ENCODE measurements at regions not wholly inside any gene's neighbourhood (a gene's known extent, or its start where the extent isn't known, plus 50 kb on each side); places are given as distances from the start of the nearest gene placed in this dataset.

DNA sequence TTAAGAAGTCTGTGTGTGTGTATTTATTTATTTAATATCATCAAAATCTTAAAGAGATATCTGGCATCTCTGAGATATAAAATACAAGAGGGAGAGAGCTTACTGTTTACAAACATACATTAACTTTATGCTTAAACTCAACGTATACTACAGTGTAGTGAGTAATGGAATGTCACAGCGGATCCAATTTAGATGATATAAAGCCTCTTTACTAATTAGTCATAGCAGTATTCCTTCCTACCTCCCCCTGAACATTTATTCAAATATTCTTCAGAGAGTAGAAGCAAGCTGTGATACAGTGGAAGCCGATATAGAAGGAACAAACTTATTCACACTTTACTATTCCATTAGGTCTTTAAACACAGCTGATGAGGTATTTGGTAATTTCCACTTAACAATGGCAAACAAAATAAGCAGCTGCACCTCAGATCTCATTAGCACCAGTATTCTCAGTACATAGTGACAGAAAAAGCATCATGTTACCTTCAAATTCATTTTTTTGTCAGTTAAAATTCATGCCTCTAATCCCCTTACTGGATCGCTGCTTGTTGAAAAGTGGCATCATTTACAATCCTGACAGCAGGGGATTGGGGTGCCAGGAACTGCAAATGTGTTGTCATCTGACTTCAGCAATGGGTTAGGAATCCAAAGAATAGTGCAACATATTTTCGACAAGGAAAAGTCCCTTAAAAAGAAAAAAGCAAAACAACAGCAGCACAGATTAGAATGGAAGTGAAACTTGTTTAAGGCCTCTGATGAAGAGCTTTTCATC, 658.7 kb upstream of the EPHA5 start:
- intact Hi-C loops (cut with DNase I), result no loop called here
- Histone ChIP-seq H3K4me1 (no peaks in the 10 kb centered on the region), H3K27ac (no peak overlapping the region), H3K4me3 (no peak overlapping the region), H3K27me3 (no peaks in the 10 kb centered on the region), H3K36me3 (replicated peaks in 1 of 2; ENCODE audit: insufficient read depth in 1 of 2, low read depth in 2 of 2) (no peaks in the 10 kb centered on the region), H3K9me3 (no peaks in the 10 kb centered on the region)
- ATAC-seq, result no peak
- DNase-seq, result no peak
- WGBS, 2 donors, result 36 to 51% methylated on average over 5 of the region's 5 CpGs
- TF ChIP-seq, protein P1, sequence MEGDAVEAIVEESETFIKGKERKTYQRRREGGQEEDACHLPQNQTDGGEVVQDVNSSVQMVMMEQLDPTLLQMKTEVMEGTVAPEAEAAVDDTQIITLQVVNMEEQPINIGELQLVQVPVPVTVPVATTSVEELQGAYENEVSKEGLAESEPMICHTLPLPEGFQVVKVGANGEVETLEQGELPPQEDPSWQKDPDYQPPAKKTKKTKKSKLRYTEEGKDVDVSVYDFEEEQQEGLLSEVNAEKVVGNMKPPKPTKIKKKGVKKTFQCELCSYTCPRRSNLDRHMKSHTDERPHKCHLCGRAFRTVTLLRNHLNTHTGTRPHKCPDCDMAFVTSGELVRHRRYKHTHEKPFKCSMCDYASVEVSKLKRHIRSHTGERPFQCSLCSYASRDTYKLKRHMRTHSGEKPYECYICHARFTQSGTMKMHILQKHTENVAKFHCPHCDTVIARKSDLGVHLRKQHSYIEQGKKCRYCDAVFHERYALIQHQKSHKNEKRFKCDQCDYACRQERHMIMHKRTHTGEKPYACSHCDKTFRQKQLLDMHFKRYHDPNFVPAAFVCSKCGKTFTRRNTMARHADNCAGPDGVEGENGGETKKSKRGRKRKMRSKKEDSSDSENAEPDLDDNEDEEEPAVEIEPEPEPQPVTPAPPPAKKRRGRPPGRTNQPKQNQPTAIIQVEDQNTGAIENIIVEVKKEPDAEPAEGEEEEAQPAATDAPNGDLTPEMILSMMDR (IDR thresholded peaks at IDR 0.05), result no peak
- no peak for TF ChIP-seq POLR2A (IDR thresholded peaks at IDR 0.05)

DNA sequence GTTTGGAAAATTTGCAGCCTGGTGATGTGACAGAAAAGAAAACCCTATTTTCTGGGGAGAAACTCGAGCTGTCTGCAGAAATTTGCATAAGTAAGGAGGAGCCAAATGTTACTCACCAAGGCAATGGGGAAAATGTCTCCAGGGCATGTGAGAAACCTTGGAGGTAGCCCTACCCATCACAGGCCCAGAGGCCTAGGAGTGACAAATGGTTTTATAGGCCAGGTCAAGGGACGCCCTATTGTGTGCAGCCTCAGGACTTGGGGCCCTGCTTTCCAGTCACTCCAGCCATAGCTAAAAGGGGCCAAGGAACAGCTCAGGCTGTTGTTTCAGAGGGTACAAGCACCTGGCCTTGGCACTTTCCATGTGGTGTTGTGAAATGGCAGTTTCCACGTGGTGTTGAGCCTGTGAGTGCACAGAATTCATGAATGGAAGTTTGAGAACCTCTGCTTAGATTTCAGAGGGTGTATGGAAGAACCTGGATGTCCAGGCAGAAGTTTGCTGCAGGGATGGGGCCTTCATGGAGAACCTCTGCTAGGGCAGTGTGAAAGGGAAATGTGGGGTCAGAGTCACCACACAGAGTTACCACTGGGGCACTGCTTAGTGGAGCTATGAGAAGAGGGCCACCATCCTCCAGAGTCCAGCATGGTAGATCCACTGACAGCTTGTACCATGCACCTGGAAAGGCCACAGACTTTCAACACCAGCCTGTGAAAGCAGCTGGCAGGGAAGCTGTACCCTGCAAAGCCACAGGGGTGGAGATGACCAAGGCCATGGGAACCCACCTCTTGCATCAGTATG, 637.6 kb upstream of the EPHA5 start:
- no peaks in the 10 kb centered on the region for H3K4me1 ChIP-seq
- H3K27me3 ChIP-seq, result no peaks in the 10 kb centered on the region
- no peak for ATAC-seq
- H3K27ac ChIP-seq, result no peak overlapping the region
- WGBS, 2 donors, result 43 to 45% methylated on average over 3 of the region's 3 CpGs
- no peak overlapping the region for H3K4me3 ChIP-seq
- TF ChIP-seq, protein P1 (IDR thresholded peaks at IDR 0.05), result no peak
- no peak for TF ChIP-seq POLR2A (IDR thresholded peaks at IDR 0.05)
- H3K36me3 ChIP-seq (replicated peaks in 1 of 2; ENCODE audit: insufficient read depth in 1 of 2, low read depth in 2 of 2), result no peaks in the 10 kb centered on the region
- intact Hi-C loops (cut with DNase I), result no loop called here
- no peak for DNase-seq
- no peaks in the 10 kb centered on the region for H3K9me3 ChIP-seq

GRCh38 chr4:66300336-66300934, 630.1 kb upstream of the EPHA5 start:
- WGBS, 2 donors, result 7 to 56% methylated on average over 1 to 2 of the region's 2 CpGs
- H3K9me3 ChIP-seq, result no peaks in the 10 kb centered on the region
- ATAC-seq (no peak), DNase-seq (no peak)
- no peaks in the 10 kb centered on the region for H3K4me1 ChIP-seq
- intact Hi-C loops (cut with DNase I), result no loop called here
- no peaks in the 10 kb centered on the region for H3K36me3 ChIP-seq (replicated peaks in 1 of 2; ENCODE audit: insufficient read depth in 1 of 2, low read depth in 2 of 2)
- no peak for TF ChIP-seq POLR2A (IDR thresholded peaks at IDR 0.05)
- TF ChIP-seq, protein P1 (IDR thresholded peaks at IDR 0.05), result no peak
- no peaks in the 10 kb centered on the region for H3K27me3 ChIP-seq
- no peak overlapping the region for H3K27ac ChIP-seq
- no peak overlapping the region for H3K4me3 ChIP-seq

DNA sequence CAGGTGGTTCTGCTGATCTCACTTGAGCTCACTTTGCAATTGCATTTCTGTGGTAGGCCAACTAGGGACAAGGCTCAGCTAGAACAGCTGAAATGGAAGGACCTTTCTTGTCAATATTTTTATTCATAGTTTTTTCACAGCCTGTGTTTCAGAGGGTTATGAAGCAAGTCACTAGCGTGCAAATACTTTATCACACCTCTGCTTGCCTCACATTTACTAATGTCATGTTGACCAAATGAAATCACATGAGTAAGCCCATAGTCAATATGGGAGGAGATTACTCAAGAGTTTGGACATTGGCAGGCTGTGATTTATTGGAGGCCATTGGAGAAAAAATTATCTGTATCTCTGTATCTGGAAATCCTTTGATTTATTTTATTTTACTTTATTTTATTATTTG, 628.3 kb upstream of the EPHA5 start:
- no peaks in the 10 kb centered on the region for H3K36me3 ChIP-seq (replicated peaks in 1 of 2; ENCODE audit: insufficient read depth in 1 of 2, low read depth in 2 of 2)
- intact Hi-C loops (cut with DNase I), result no loop called here
- no peaks in the 10 kb centered on the region for H3K9me3 ChIP-seq
- 30 to 54% methylated on average over 1 of the region's 1 CpG for WGBS, 2 donors
- DNase-seq, result no peak
- no peak overlapping the region for H3K27ac ChIP-seq
- H3K27me3 ChIP-seq, result no peaks in the 10 kb centered on the region
- no peak for TF ChIP-seq POLR2A (IDR thresholded peaks at IDR 0.05)
- TF ChIP-seq, protein P1 (IDR thresholded peaks at IDR 0.05), result no peak
- no peak for ATAC-seq
- H3K4me1 ChIP-seq, result no peaks in the 10 kb centered on the region
- no peak overlapping the region for H3K4me3 ChIP-seq
